GM18868 (cell line): ENCODE measurements at regions not wholly inside any gene's neighbourhood (a gene's known extent, or its start where the extent isn't known, plus 50 kb on each side); places are given as distances from the start of the nearest gene placed in this dataset.

ENCODE experiments used
- ATAC-seq: cut with Tn5 transposase; IDR thresholded peaks from one replicate; pipeline ENCODE4 v1.9.1; 2021; ENCODE audit warnings: mild to moderate bottlenecking, moderate library complexity; ENCODE audit not compliant: unreplicated experiment

DNA sequence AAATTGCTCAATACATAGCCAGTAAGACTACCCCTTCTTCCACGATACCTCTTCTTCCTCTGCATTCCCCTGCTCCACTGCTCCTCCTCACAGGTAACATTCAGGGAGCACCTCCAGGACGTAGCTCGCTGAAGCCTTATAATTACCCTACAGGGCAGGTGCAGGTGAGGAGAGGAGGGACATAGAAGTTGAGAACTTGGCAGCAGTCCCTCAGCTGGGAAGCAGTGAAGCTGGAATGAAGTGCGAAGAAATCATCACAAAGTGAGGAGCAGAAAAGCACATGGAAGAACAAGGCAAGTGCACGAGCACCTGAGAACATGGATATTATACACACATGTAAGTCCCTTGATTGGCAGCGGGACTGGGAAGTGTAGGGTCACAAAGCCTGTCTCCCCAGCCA, 118.2 kb downstream of the HSD17B3 start:
- ATAC-seq = no peak

DNA sequence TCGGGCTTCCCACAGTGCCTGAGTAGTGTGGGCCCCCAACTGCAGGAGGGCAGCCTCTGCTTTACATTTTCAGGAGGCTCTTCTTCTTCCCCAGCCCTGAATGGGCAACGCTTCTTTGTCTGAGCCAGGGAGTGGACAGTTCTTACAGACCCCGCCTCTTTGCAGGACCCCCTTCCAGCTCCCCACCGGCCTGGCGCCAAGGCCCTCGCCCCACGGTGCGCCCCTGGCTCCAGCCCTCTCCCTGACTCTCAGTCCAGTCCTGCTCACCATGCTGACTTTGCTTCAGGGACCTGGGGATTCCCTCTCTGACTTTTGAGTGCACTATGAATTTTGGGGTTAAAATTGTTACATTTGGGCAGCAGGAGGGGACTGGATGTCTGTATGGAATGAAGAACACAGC, 123.8 kb downstream of the HSD17B3 start:
- ATAC-seq = no peak

DNA sequence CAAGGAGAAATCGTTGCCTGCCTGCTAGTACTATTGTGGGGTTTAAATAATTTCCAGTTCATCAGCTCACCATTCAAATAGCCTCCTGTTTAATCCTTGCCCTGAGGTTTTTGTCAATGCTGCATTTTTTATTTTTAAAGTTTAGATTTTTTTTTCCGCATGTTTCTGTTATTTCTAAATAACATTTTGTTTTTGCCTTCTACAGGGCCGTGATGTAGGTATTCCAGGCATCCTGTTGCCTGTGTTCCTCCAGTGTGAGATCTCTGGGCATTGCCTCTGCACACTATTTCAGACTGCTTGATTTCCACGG, 124.3 kb downstream of the HSD17B3 start:
- ATAC-seq = no peak

DNA sequence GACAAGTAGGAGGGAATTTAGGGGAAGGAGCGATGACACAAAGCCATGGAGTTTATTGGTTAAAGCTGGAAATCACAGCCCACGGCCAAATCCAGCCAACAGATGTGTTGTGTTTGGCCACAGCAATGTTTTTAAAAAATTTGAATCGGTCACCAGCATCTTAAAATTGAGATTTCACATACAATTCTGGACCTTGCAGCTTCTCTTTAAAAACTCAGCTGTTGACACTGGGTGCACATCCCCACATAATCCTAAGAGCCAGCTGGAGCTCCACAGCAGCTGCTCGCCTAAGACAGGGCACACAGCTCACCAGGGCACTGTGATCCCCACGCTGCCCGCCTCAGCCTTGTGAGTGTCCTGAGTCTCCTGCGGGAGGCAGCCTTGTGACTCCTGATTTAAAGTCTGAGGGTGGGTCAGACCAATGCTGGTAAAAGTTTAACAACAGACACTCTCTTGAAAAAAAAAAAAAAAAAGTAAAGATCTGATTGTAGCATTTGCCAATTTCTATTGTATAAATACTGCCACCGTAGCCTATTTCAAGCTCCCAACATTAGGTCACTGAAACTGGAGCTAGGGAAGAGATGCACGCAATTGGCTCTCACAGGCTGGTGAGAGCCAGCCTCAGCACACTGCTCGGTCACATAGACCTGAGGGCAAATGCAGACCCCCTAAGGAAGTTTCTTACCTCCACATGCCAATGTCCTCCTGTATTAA, 124.8 kb downstream of the HSD17B3 start:
- no peak for ATAC-seq

DNA sequence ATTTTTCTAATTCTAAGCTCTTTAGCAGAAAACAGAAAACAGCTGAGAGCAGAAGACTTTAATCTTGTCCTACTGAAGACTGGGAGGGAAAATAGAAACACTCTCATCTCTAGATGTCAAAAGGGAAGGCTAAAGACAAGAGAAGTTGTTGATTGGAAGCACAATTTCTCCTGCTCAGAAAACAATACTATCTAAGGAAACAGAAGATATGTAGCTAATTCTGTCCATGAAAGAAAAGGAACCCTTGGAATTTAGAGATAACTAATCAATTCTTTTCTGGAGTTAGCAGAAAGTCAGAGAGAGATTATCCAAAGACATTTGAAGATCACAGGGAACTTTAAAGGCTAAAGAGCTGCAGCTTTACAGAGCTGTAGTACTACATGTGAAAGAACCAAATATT, 126.2 kb downstream of the HSD17B3 start:
- ATAC-seq = no peak

DNA sequence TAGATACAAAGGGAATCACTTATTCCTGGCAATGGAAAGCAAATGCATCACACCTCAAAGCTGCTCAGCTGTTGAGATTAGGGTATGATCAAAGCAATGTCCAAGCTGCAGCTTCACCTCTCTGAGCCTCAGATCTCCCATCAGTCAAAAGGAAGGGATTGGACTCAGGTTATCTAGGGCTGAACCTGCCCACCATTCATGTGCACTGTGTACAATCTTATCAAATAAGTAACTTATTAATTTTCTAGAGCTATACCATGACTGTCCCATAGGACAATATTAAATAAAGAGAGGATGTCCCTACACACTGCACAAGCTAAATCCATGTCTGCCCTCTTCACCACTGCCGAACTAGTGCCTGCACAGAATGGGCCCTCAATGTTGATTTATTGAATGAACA, 127.0 kb downstream of the HSD17B3 start:
- no peak for ATAC-seq

DNA sequence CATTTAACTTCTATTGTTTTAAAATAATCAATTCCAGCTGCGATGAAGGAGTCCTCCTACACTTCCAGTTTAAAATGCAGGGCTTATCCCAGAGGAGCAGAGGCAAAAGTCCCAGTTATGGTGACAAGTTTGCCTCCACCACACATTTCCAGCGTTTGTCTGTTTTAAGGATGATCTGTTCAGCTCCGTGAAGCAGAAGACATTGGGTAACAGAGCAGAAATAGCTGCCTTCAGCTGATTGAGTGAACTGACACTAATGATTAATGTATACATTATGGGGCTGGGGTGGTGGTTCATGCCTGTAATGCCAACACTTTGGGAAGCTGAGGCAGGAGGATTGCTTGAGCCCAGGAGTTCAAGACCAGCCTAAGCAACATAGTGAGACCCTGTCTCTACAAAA, 127.6 kb downstream of the HSD17B3 start:
- no peak for ATAC-seq

DNA sequence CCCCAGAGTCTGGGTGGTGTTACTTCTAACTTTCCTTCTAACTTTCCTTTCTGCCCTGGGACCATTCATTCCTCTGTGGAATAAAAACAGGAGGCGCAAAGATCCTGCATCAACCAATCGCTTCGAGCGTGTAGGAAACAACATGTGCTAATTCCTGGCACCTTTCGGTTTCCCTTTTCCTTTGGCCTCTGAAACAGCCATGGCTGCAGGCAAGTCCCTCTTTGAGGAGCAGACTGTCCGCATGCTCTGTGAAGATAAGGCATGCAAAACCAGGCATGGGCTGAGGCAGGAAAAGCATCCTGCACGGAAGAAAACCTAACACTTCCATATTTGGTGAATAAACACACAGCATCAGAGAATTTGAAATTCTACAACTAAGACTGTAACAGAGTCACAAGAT, 128.3 kb downstream of the HSD17B3 start:
- ATAC-seq = no peak

DNA sequence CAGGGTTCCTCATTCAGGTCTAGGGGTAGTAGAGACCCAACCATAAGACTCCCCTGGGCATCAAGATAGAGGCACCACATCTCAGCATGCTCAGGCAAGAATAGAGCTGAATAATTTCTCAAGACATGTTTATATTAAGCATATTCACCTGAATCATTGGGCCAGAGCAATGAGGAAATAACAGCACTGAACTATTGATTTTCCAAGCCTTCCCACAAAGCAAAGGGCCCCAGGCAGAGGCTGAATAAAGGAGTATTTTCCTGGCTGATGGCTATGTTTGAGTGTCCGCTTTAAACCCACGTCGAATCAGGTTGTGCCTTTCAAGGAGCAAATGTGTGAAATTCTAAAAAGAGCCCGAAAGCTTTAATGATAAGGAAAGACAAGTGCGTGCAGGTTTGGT, 129.2 kb downstream of the HSD17B3 start:
- no peak for ATAC-seq

DNA sequence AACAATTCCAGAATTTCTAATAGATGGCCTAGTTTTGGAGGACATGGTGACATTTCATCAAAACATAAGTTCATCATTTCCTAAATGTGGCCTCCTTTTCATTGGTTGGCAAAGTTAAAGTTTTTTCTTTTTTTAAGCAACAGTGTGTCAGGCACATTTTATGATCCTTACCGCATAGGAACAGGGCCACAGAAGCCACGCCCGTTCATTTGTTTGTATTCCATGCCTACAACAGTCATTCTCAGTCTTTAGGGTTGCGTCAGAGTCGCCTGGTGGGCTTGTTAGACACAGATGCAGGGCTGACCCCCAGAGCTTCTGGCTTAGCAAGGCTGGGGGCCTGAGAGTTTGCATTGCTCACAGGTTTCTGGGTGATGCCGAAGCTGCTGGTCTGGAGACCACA, 130.2 kb downstream of the HSD17B3 start:
- ATAC-seq = no peak

DNA sequence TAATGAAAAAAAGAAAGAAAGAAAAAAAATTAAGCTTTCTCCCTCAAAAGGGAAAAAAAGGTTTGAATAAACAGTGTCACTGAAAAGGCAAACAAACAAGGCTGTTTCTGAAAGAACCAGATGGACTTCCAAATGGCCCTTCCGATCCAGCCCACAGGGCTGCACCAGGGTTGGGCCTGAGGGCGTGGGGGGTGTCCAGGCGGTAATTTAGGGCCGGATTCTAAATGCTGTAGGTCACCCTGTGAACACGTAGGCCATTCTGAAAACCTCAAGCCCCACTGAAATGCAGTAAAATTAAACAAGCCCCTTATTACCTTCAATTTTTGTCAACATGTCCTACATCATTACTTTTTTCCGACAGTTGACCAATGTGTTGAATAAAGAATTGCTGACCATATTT, 132.1 kb downstream of the HSD17B3 start:
- no peak for ATAC-seq

DNA sequence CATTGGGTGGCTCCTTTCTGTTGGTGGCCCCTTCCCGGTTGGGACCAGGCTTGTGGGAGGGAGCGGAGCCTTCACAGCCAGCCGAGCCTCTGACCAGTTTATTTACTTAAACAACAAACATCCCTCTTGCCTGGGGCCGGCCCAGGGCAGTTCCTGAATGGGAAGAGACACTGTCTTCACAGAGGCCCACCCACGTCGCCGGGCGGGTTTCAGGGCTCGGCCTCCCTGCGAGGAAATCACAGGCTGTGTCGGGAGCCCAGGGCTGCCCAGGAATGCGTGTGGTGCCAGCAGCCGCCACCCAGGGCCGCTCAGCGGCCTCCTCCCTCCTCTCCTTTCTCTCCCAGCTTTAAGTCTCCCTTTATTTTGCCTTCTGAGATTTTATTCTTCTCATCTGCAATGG, 132.5 kb downstream of the HSD17B3 start:
- no peak for ATAC-seq

DNA sequence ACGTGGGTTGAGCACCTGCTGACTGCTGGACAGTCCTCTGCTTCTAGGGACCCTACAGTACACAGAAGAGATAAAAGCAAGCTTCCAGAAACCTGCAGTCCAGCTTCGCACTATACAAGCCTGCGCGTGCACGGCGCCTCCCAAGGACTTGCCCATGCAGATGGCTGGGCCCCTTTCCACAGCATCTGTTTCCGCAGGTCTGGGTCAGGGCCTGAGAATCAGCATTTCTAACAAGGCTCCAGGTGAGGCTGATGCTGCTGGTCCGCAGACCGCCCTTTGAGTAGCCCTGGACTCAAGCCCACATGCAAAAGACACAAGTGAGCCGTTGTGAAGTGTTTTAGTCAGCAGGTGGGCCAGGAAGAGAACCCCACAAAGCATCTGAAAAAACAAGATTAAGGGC, 133.1 kb downstream of the HSD17B3 start:
- ATAC-seq = no peak

DNA sequence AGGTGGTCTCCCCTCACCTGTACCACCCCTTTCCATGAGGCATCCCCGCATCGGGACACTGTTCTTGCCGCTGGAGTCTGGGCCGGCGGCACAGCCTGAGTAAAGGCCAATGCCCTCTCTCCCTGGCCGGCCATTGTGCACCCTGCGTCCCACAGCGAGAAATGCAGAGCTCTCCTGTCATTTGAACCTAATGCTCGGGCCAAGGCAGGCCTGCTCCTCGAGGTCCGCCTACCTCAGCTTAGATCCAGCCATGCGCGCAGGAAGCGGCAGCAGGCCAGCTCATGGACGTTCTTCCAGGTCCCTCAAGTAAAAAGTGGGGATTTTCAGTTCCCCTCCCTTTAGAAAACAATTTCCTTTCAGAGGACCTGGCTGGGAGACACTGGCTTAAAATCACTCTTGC, 135.0 kb downstream of the HSD17B3 start:
- ATAC-seq = no peak

DNA sequence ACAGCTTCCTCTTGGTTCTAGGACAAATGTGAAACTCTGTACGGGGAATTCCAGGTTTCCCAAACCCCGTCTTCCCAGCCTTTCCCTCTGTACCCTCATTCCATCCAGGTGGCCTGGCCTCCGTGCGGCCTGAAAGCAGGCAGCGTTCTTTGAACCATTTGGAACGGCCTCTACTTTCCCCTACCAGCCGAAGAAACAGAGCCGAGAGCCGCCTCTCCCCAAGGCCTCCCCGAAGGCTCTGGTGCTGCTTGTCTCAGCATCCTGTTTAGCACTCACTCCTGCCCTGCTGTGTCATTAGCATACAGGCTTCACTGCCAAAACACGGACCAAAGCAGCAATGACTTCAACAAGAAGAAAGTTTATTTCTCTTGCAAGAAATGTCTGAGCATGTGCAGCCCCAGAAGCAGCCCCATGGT, 137.7 kb downstream of the HSD17B3 start:
- no peak for ATAC-seq

DNA sequence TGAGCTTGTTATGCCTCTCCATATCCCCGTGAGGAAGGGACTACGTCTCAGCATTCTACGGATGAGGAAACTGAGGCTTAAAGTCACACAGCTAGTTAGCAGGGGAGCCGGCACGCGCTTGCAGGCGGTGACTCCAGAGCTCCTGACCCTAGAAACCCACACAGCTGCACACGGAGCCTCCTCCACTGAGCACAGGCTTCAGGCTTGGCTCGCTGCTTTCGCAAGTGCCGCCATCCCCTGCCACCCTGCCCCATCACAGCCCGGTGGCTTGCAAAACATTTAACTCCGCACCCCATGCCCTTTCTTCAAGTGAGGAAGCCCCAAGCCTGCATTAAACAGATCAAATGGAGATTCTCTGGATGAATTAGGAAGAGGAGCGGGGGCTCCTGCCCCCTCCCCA, 138.3 kb downstream of the HSD17B3 start:
- ATAC-seq = no peak

DNA sequence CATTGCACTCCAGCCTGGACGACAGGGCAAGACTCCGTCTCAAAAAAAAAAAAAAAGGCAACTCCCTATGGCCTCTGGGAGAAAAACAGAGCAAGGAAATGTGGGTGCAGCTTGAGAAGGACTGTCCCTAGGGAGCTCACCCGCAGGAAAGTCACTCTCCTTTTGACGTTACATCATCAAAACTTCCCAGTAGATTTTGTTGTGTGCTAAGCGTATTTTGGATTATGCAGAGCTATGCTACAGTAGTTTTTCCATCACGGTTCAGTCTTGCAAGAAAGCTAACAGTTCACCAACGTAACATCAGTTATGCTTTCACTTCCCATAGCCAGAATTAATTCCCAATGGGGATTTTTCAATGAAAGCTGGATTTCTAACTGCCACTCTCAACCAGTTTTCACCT, 138.8 kb downstream of the HSD17B3 start:
- ATAC-seq = no peak

DNA sequence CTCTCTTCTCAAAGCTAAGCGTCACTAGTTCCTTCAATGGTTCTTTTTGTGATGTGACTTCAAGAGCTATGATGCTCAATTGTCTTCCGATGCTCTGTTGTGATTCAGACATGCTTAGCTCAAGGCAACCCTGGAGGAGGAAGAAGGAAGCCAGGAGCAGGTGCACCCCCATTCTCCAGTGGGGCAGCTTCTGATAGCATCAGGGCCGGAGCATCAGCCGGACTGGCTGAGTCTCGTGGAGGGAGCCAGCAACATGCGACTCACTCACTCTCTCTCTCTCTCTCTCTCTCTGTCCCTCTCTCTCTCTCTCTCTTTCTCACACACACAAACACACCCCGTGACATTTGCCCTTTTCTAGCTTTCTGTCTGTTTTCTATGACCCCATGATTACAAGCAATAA, 140.2 kb downstream of the HSD17B3 start:
- ATAC-seq = no peak

DNA sequence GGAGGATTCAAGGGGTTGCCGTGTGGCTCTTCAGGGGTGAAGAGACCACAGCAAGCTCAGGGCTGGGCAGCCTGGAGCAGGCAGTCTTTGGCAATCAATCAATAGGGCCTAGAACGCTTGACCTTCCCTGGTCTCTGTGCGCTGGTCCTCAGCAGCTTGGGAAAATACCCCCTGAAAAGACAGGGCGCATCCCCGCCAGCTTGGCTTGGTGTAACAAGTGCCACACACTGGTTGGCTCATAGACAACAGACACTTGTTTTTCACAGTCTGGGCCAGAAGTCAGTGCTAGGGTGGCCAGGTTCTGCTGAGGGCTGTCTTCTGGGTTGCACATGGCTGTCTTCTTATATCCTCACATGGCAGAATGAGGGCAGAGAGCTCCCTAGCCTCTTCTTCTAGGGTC, 141.1 kb downstream of the HSD17B3 start:
- no peak for ATAC-seq

DNA sequence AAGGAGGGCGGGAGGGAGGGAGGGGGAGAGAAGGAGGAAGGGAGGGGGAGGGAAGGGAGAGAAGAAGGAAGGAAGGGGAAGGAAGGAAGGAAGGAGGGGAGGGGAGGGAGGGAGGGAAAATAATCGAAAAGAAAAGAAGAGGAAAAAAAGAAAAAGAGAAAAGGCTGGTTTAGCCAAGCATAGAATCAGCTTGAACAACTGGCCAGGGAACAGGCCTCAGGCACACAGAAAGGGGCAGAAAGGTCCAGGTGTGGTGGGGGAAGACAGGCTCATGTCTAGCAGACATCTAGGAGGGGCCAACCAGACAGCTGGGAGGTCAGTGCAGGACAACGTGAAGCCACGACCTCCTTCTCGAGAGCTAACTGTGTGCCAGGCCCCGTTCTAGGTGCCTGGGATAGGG, 141.8 kb downstream of the HSD17B3 start:
- ATAC-seq = no peak

DNA sequence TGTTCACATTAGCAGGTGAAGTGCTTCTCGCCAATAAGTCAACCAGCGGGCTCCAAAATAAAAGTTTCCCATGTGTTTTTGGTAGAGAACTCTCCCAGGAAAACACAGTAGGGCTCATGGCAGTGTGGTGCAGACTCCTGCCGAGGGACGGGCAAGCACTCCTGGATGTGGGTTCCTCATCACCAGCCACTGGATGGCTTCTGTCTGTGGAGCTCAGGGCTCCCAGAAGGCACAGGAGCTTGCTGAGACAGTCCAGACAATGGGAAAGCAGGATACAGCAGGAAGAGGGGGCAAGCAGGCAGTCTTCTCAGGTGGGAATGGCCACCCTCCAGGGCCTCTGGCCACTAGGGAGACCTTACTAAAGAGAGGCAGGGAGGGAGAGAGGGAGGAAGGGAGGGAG, 142.4 kb downstream of the HSD17B3 start:
- ATAC-seq = no peak

DNA sequence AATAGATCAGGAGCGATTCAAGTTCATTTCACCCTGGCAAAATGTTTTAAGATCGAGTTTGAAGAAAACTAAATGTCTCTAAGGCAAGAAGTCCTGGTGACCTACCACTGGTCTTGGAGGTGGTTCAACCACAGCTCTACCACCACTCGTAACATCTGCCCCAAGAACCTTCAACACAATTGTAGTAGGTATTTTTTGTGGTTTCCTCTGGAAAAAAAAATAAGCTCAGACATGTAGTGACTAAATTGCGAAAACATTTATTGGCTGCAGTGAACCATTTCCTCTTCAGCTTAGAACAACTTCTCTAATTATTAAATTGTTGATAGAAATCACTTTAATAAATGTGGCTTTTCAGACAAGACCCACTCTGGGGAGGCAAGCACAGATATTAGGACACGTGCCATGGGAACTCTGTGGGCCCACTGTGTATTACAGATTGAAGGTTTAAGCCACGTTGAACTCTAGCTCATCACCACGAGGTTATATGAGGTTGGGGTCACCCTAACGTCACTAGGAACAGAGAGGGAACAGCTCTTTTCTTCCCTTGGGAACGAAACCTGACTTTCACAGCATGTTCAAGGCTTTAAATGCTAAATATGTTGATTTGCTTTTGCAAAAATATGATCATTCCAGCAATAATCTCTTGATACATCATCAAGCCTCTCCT, 142.9 kb downstream of the HSD17B3 start:
- ATAC-seq = no peak

DNA sequence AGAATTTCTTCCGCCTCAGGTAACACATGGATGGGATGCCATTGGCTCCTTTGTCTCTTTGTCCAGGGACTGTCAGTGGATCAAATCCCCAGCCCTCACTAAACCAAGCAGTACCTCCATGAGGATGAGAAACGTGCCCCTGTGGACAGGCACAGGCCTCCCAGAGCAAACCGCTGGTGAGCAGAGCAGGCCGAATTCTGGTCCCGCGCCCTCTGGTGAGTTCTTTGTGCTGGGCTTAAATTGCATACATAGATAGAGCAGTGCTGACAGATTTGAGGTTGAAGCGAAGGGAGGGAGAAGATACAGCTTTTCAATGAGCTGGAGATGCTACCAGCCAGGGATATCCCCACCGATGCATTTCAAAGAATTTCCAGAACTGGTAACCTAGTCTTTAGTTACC, 143.8 kb downstream of the HSD17B3 start:
- ATAC-seq = no peak
